ENCODE measurements at regions not wholly inside any gene's neighbourhood (a gene's known extent, or its start where the extent isn't known, plus 50 kb on each side); places are given as distances from the start of the nearest gene placed in this dataset.
A peak's percentile ranks its signal among the peaks of the same experiment; 100 is the strongest.
"Not testable (repeated sequence)": the region's sequence is repeated elsewhere in the genome, so short reads cannot be mapped to it uniquely, and the experiment has no call there.

GRCh38 chr9:96148634-96149532, 153.1 kb downstream of the HSD17B3 start:
- H3K9me3 ChIP-seq: no peaks in the 10 kb centered on the region
- H3K27ac ChIP-seq: no peak overlapping the region
- TF ChIP-seq HOXB13 (CRISPR knock-in tag; IDR thresholded peaks at IDR 0.05; ENCODE audit: low read depth): no peak
- TF ChIP-seq NR3C1 (IDR thresholded peaks at IDR 0.05): no peak
- TF ChIP-seq HOXB5 (CRISPR knock-in tag; IDR thresholded peaks at IDR 0.05): no peak
- TF ChIP-seq PBX3 (IDR thresholded peaks at IDR 0.05): no peak
- TF ChIP-seq TP53 (CRISPR knock-in tag; IDR thresholded peaks at IDR 0.05): no peak
- TF ChIP-seq CHD4 (IDR thresholded peaks at IDR 0.05; ENCODE audit: borderline replicate concordance): no peak
- TF ChIP-seq JUN (IDR thresholded peaks at IDR 0.05): no peak
- no peak for TF ChIP-seq NPAS2 (CRISPR knock-in tag; IDR thresholded peaks at IDR 0.05; ENCODE audit: borderline replicate concordance)
- no peak for TF ChIP-seq CBX2 (IDR thresholded peaks at IDR 0.05; ENCODE audit: borderline replicate concordance, low read depth)
- TF ChIP-seq RCOR1 (IDR thresholded peaks at IDR 0.05; ENCODE audit: low read depth, low read length): no peak
- H3K4me2 ChIP-seq: no peak overlapping the region
- no peak for DNase-seq (ENCODE audit: low read depth in 1 of 2, low spot score in 1 of 2)
- 70% methylated on average over 8 of the region's 8 CpGs for WGBS (ENCODE audit: missing lambda C conversion rate)
- H3K4me3 ChIP-seq: no peak overlapping the region
- CTCF ChIA-PET: no interaction called here
- no peaks in the 10 kb centered on the region for H3K4me1 ChIP-seq
- no peak for ATAC-seq
- POLR2A ChIA-PET: no interaction called here
- no peak for FAIRE-seq

DNA sequence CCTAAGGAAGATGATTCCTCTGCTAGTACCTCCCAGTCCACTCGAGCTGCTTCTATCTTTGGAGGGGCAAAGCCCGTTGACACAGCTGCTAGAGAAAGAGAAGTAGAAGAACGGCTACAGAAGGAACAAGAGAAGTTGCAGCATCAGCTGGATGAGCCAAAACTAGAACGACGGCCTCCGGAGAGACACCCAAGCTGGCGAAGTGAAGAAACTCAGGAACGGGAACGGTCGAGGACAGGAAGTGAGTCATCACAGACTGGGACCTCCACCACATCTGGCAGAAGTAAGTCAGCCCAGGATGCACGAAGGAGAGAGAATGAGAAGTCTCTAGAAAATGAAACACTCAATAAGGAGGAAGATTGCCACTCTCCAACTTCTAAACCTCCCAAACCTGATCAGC, 154.9 kb downstream of the HSD17B3 start:
- ATAC-seq; FAIRE-seq; H3K4me3 ChIP-seq; H3K9me3 ChIP-seq; H3K27ac ChIP-seq; DNase-seq (ENCODE audit: low read depth in 1 of 2, low spot score in 1 of 2); H3K4me1 ChIP-seq; CTCF ChIA-PET; POLR2A ChIA-PET; H3K4me2 ChIP-seq: not testable (repeated sequence)
- 73% methylated on average over 11 of the region's 11 CpGs for whole genome bisulfite sequencing (ENCODE audit: missing lambda C conversion rate)

- ChIA-PET POLR2A (no interaction called here), CTCF (no interaction called here)
- H3K9me3 ChIP-seq: no peaks in the 10 kb centered on the region
- ATAC-seq: no peak
- WGBS (ENCODE audit: missing lambda C conversion rate): 48% methylated on average over 5 of the region's 5 CpGs
- no peak for FAIRE-seq
- no peak overlapping the region for H3K27ac ChIP-seq
- no peak overlapping the region for H3K4me3 ChIP-seq
- H3K4me1 ChIP-seq: peaks cover 31% of the 10 kb centered on the region
- no peak for DNase-seq (ENCODE audit: low read depth in 1 of 2, low spot score in 1 of 2)
- TF ChIP-seq RFX5 (IDR thresholded peaks at IDR 0.05) (no peak), NPAS2 (CRISPR knock-in tag; IDR thresholded peaks at IDR 0.05; ENCODE audit: borderline replicate concordance) (no peak), PHF8 (IDR thresholded peaks at IDR 0.05; ENCODE audit: borderline replicate concordance, low read depth) (no peak), MAZ (IDR thresholded peaks at IDR 0.05; ENCODE audit: borderline replicate concordance, low read depth, low read length) (no peak), EP300 (IDR thresholded peaks at IDR 0.05) (no peak), HDAC2 (IDR thresholded peaks at IDR 0.05) (no peak), ZFP36 (IDR thresholded peaks at IDR 0.05; ENCODE audit: borderline replicate concordance, partially characterized antibody) (no peak), CBX2 (IDR thresholded peaks at IDR 0.05; ENCODE audit: borderline replicate concordance, low read depth) (no peak), NFE2L2 (conservative IDR thresholded peaks at IDR 0.05; ENCODE audit: low read length) (no peak), RAD21 (conservative IDR thresholded peaks at IDR 0.05 in 1 of 2, IDR thresholded peaks at IDR 0.05 in 1 of 2) (no peak), JUN (IDR thresholded peaks at IDR 0.05) (no peak), FOSL2 (IDR thresholded peaks at IDR 0.05) (no peak), FOSL2 (CRISPR knock-in tag; IDR thresholded peaks at IDR 0.05) (no peak), HOXA7 (CRISPR knock-in tag; IDR thresholded peaks at IDR 0.05) (no peak), ZC3H11A (IDR thresholded peaks at IDR 0.05) (no peak), CHD4 (IDR thresholded peaks at IDR 0.05; ENCODE audit: borderline replicate concordance) (no peak), MYC (IDR thresholded peaks at IDR 0.05; ENCODE audit: borderline replicate concordance, low read length) (no peak)
- TF ChIP-seq, protein P1, sequence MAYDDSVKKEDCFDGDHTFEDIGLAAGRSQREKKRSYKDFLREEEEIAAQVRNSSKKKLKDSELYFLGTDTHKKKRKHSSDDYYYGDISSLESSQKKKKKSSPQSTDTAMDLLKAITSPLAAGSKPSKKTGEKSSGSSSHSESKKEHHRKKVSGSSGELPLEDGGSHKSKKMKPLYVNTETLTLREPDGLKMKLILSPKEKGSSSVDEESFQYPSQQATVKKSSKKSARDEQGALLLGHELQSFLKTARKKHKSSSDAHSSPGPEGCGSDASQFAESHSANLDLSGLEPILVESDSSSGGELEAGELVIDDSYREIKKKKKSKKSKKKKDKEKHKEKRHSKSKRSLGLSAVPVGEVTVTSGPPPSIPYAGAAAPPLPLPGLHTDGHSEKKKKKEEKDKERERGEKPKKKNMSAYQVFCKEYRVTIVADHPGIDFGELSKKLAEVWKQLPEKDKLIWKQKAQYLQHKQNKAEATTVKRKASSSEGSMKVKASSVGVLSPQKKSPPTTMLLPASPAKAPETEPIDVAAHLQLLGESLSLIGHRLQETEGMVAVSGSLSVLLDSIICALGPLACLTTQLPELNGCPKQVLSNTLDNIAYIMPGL (CRISPR knock-in tag; IDR thresholded peaks at IDR 0.05; ENCODE audit: borderline replicate concordance): no peak
- TF ChIP-seq, protein P2, sequence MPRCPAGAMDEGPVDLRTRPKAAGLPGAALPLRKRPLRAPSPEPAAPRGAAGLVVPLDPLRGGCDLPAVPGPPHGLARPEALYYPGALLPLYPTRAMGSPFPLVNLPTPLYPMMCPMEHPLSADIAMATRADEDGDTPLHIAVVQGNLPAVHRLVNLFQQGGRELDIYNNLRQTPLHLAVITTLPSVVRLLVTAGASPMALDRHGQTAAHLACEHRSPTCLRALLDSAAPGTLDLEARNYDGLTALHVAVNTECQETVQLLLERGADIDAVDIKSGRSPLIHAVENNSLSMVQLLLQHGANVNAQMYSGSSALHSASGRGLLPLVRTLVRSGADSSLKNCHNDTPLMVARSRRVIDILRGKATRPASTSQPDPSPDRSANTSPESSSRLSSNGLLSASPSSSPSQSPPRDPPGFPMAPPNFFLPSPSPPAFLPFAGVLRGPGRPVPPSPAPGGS (IDR thresholded peaks at IDR 0.05): no peak
- TF ChIP-seq, protein P3, sequence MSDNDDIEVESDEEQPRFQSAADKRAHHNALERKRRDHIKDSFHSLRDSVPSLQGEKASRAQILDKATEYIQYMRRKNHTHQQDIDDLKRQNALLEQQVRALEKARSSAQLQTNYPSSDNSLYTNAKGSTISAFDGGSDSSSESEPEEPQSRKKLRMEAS (IDR thresholded peaks at IDR 0.05): no peak
- TF ChIP-seq, protein P4, sequence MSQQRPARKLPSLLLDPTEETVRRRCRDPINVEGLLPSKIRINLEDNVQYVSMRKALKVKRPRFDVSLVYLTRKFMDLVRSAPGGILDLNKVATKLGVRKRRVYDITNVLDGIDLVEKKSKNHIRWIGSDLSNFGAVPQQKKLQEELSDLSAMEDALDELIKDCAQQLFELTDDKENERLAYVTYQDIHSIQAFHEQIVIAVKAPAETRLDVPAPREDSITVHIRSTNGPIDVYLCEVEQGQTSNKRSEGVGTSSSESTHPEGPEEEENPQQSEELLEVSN (IDR thresholded peaks at IDR 0.05; ENCODE audit: borderline replicate concordance, low read depth): no peak
- 0 out of 3 replicates have a peak overlapping the region, but pooled peaks have one; percentile 12 for H3K4me2 ChIP-seq
These were observed 160.3 kb downstream of the HSD17B3 start for GRCh38 chr9:96141666-96142065.
